Chondrocyte (in vitro differentiated cells): ENCODE measurements at regions not wholly inside any gene's neighbourhood (a gene's known extent, or its start where the extent isn't known, plus 50 kb on each side); places are given as distances from the start of the nearest gene placed in this dataset.

Experiments used
- DNase-seq: peaks from one replicate; pipeline ENCODE4 v3.0.0; 2021; ENCODE audit warnings: mixed read lengths, low spot score
- H3K27ac Mint-ChIP-seq: one replicate; pipeline ENCODE4 v1.8.0; 2021; ENCODE audit warnings: mild to moderate bottlenecking, moderate library complexity, mixed read lengths; ENCODE audit not compliant: unreplicated experiment
- H3K27me3 Mint-ChIP-seq: 2 replicates; pipeline ENCODE4 v1.8.0; 2021; ENCODE audit warnings: low read depth, mixed read lengths
- H3K36me3 Mint-ChIP-seq: 2 replicates; pipeline ENCODE4 v1.8.0; 2021; ENCODE audit warnings: low read depth, mixed read lengths
- H3K4me1 Mint-ChIP-seq: 2 replicates; pipeline ENCODE4 v1.8.0; 2021; ENCODE audit warnings: low read depth, mild to moderate bottlenecking, mixed read lengths
- H3K4me3 Mint-ChIP-seq: one replicate; pipeline ENCODE4 v1.8.0; 2021; ENCODE audit warnings: mild to moderate bottlenecking, moderate library complexity, mixed read lengths; ENCODE audit not compliant: unreplicated experiment
- H3K9me3 Mint-ChIP-seq: 2 replicates; pipeline ENCODE4 v1.8.0; 2021; ENCODE audit warnings: low read depth, mixed read lengths
- TF ChIP-seq, protein P1 (sequence below): fragments of 200-600 bp; sonication (generic); IDR thresholded peaks from 2 replicates; pipeline ENCODE4 v1.5.0; 2021; ENCODE audit warnings: antibody characterized with exemption, mild to moderate bottlenecking, moderate library complexity

DNA sequence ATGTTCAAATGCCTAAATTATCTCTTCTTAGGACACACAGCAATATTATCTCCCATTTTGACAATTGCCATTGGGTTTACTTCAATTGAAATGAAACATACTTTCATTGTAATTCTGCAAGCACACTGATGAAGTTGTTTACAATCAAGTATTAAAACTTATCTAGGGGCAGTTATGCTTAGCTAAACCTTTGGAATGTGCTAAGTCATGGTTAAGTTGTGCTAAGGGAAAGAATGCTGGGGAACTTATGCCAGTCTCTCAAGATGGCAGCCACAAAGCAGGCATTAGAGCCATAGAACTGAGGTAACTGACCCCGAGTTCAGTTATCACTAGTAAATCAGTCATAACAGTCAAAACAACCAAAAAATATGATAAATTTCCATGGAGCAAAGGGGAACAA lies 59.1 kb upstream of the NT5E start:
- peaks cover 9% of the 10 kb centered on the region for H3K4me1 Mint-ChIP-seq
- no peak for DNase-seq
- H3K36me3 Mint-ChIP-seq: no peaks in the 10 kb centered on the region
- no peak overlapping the region for H3K27ac Mint-ChIP-seq
- H3K4me3 Mint-ChIP-seq: no peak overlapping the region
- no peaks in the 10 kb centered on the region for H3K27me3 Mint-ChIP-seq
- H3K9me3 Mint-ChIP-seq: no peaks in the 10 kb centered on the region
- TF ChIP-seq, protein P1, sequence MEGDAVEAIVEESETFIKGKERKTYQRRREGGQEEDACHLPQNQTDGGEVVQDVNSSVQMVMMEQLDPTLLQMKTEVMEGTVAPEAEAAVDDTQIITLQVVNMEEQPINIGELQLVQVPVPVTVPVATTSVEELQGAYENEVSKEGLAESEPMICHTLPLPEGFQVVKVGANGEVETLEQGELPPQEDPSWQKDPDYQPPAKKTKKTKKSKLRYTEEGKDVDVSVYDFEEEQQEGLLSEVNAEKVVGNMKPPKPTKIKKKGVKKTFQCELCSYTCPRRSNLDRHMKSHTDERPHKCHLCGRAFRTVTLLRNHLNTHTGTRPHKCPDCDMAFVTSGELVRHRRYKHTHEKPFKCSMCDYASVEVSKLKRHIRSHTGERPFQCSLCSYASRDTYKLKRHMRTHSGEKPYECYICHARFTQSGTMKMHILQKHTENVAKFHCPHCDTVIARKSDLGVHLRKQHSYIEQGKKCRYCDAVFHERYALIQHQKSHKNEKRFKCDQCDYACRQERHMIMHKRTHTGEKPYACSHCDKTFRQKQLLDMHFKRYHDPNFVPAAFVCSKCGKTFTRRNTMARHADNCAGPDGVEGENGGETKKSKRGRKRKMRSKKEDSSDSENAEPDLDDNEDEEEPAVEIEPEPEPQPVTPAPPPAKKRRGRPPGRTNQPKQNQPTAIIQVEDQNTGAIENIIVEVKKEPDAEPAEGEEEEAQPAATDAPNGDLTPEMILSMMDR: no peak

GRCh38 chr6:85390105-85390728 lies 59.7 kb upstream of the NT5E start:
- H3K9me3 Mint-ChIP-seq: no peaks in the 10 kb centered on the region
- H3K27me3 Mint-ChIP-seq: no peaks in the 10 kb centered on the region
- no peak for DNase-seq
- no peak overlapping the region for H3K27ac Mint-ChIP-seq
- peaks cover 12% of the 10 kb centered on the region for H3K4me1 Mint-ChIP-seq
- no peaks in the 10 kb centered on the region for H3K36me3 Mint-ChIP-seq
- no peak overlapping the region for H3K4me3 Mint-ChIP-seq
- TF ChIP-seq, protein P1: no peak

DNA sequence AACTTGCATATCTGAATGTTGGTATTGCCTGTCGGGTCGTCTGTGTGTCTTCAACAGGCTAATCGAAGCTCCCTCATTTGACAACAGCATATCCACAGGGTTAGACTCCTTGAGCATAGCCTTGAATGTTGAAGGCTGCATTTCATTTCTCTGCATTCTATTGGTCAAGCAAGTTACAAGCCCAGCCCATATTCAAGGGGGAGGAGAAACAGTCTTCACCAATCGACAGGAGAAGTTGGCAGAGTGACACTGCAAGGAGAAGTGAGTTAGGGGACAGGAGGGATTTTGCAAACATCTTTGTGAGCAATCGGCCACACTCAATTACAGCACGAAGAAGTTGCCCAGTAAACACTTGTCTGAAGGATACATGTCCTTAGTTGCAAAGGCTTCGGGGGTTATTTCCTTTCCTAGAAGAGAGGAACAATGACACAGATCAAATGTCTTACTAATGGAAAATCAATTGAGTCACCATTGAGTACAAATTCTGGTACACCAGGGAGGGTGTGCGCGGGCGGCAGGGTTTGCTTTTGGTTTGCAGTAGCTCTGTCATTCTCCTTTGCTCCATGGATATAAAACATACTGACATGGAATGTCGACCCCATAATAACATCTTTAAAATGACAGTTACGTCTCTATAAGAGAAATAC lies 60.6 kb upstream of the NT5E start:
- no peaks in the 10 kb centered on the region for H3K36me3 Mint-ChIP-seq
- no peaks in the 10 kb centered on the region for H3K27me3 Mint-ChIP-seq
- peaks cover 15% of the 10 kb centered on the region for H3K4me1 Mint-ChIP-seq
- H3K4me3 Mint-ChIP-seq: no peak overlapping the region
- no peaks in the 10 kb centered on the region for H3K9me3 Mint-ChIP-seq
- H3K27ac Mint-ChIP-seq: no peak overlapping the region
- TF ChIP-seq, protein P1: no peak
- no peak for DNase-seq

DNA sequence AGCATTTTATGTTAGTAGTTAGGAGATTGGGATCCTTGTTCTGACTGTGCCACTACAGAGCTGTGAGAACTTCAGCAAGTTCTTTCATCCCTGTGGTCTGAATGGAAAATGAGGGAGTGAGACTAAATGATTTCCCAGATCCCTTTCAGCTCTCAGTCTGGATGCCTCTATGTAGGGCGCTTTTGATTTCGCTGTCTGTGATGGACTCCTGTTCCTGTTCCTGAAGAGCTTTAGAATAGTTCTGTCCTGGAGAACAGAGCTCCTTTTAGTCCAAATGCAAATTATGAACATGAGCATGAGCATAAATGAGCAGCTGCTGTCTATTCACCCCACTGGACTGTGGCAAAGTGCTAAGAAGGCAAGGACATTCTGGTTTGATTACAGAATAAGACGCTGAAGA lies 61.4 kb upstream of the NT5E start:
- DNase-seq: no peak
- TF ChIP-seq, protein P1: no peak
- Mint-ChIP-seq H3K4me3 (no peak overlapping the region), H3K4me1 (peaks cover 15% of the 10 kb centered on the region), H3K9me3 (no peaks in the 10 kb centered on the region), H3K27me3 (no peaks in the 10 kb centered on the region), H3K36me3 (no peaks in the 10 kb centered on the region), H3K27ac (no peak overlapping the region)

- Mint-ChIP-seq H3K36me3 (no peaks in the 10 kb centered on the region), H3K4me1 (peaks cover 13% of the 10 kb centered on the region), H3K27ac (no peak overlapping the region), H3K27me3 (no peaks in the 10 kb centered on the region), H3K9me3 (no peaks in the 10 kb centered on the region), H3K4me3 (no peak overlapping the region)
- no peak for DNase-seq
- TF ChIP-seq, protein P1: no peak
These were observed 64.1 kb upstream of the NT5E start for GRCh38 chr6:85385636-85386315.
